Kidney glomerular epithelial cell (primary cell): ENCODE measurements at regions not wholly inside any gene's neighbourhood (a gene's known extent, or its start where the extent isn't known, plus 50 kb on each side); places are given as distances from the start of the nearest gene placed in this dataset.

Experiments used
- DNase-seq: peaks from one replicate; lab custom pipeline; 2025; lab: John Stamatoyannopoulos, UW

DNA sequence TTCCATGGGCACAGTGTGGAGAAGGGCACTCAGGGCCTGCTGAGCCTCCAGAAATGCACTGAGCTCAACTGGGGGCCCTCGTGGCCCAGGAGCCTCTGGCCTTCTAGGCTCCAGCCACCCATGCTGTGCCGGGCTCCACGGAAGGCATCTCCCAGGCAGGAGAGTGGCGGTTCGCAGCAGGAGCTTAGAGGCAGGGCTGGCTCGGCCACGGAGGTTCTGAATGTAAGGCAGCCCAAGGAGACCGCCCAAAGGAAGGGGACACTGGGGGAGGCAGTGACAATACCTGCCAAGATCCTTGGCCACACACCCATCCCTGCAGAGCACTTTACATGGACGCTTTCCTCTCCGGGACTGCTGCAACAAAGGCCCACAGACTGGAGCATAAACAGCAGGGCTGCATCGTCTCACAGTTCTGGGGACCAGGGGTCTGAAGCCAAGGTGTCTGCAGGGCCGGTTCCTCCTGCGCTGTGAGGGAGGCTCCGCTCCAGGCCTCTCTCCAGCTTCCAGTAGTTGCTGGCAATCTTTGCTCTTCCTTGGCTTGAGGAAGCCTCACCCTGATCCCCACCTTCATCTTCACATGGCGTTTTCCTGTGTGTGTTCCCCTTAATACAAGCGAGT lies 128.2 kb upstream of the CDH4 start:
- no peak for DNase-seq

DNA sequence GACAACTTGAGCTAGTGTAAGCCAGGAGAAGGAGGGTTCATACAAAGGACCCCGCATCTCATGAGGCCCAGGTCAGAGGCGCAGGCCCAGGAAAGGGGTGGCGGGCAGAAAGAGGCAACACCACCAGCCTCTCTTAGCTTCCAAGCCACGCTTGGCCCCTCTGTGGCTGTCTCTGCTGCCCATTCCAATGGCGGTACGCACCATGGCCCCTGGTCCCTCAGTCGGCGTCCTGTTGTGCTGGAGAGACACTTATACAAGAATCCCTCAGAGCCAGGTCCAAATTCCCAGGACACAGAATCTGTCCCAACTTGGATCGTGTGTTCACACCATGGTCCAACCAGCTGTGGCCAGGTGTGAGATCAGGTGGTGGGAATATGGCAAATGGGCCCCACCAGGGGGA lies 127.0 kb upstream of the CDH4 start:
- DNase-seq = no peak

DNA sequence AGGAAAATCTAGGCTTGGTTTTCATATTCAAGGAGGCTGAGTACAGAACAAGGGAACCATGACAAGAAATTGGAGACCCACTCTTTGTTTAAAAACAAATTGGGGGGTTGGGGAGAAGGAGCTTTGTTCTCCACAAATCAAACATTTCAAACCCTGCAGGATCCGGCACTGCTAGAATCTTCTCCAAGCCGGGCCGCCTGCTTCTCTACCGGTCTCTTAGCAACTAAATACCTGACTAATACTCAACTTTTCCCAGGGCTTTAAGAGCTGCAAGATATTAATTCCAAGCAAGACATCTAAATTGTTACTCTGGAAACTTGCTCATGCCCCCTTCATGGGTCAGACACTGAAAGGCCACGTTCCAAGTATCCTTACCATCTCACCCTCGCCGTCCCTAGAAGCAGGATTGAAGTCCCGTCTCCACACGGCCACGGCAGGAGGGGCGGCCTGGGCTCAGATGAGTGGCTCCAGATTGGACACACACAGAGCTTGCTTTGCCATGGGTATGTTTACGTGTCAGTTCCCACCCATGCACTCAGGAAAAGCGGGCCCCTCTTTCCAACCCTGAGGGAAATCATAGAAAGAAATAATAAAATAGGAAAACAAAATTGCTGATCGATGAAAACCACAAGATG lies 126.4 kb upstream of the CDH4 start:
- no peak for DNase-seq

DNA sequence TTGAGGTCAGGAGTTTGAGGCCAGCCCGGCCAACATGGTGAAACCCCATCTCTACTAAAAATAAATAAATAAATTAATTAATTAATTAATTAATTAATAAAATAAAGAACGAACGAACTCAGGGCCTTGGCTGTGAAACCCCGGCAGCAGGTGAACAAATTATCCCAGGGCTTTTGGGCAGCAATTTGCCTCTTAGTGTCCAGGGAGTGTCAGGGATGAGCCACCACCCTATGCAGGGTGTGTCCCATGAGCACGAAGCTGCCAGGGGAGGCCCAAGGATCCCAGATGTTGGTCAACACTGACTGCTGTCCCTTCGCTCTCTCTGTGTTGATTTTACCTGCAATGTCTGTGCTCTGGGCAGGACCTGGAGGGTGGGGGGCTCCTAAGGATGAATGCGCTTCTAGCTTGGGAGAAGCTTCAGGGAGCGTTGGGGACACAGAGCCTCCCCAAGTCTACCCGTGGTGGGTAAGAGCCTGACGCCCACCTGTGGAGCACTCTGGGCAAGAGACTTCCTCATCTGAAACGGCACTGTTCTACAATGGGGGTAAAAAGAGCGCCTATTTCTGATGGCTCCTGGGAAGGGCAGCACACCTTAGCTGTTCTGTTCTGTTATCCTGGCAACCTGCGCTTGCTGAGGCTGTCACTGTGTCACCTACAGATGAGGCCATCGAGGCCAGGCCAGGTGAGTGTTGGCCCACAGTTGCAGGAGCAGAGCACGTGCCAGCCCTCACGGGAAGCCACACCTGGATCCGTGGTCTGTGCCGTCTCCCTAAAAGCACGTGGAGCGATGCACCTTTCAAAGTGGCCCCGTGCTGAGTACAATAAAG lies 125.5 kb upstream of the CDH4 start:
- no peak for DNase-seq

DNA sequence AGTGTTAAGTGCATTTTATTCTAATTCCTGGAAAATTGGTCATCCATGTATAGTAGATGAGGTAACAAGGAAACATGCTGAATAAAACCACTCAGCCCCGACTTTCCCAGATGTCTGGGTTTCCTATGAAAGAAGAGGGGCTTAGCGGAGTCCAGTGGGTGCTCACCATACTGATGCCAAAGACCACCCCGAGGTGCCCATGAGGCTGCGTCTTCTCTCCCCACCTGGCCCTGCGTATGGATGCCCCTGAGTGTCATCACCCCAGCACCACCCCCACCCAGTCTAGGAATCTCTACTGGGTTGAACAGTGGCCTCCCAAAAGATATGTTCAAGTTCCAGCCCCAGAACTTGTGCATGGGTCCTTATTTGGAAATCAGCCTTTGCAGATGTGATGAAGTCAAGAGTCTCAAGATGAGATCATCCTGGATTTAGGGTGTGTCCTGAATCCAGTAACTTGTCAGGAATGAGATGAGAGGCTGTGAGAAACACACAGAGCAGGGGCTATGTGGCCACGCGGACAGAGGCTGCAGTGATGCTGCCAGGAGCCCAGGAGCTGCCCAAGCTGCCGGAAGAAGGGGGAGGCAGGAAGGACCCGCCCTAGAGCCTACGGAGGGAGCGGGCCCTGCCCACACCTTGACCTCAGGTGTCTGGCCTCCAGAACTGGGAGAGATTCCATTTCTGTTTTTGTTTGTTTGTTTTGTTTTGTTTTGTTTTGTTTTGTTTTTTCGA lies 124.6 kb upstream of the CDH4 start:
- DNase-seq = peak; percentile 13

DNA sequence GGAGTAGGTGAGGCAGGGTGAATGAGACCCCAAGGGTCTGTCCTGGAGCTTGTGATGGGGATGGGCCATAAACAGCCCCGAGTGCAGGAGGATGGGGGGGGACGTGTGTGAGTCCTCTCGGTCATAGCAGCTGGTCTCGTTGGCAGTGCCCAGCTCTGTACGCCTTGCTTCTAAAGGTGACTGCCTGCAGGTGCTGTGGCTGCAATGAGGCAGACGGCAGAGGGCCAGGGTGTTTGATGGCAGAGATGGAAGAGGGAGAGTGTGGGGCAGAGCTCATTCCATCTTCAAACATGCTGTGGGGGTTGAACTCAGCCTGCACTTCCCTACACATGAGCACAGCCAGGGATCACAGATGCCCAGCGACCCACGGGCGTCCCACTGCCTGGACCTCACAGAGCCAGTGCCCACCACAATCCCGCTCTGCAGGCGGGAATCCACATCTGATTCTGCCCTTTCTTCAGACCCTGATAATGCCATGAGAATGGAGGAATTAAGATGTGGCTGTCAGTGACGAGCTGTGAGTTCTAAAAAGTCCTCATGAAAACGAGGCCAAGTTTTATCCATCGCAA lies 123.3 kb upstream of the CDH4 start:
- no peak for DNase-seq

DNA sequence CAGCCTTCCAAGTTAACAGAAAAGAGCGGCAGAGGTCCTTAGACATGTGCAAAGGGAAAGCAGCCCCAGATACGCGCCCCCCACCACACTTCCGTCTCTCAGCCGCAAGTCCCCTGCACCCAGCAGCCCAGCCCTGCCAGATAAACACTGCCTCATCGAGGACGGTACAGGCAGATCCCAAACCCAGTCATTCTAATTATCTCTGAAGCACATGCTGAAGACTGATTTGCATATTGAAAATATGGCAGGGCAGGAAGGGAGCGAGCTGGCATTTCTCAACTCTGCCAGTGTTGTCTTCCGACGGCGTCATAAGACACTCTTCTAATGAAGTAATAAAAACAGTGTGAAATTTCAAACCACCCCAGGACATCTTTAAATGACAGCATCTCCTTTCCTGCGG lies 122.8 kb upstream of the CDH4 start:
- DNase-seq = no peak

DNA sequence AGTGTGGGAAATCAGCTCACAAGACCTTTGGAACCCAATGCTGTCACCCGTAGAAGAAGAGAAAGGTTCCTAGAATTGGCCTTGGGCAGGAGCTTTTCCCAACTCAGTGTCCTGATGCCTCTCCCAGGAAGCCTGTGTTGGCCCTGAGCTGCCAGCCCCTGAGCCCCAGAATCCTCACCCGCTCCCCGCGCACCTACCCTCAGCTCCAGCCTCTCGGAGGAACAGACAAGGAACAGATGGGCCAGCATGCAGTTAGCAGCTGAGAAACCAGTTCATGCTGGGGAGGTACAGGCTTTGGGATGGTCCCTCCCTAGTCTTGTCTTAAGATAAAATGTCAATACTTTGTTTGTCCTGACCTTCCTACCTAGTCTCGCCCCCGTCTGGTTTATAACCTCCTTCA lies 121.9 kb upstream of the CDH4 start:
- DNase-seq = no peak

DNA sequence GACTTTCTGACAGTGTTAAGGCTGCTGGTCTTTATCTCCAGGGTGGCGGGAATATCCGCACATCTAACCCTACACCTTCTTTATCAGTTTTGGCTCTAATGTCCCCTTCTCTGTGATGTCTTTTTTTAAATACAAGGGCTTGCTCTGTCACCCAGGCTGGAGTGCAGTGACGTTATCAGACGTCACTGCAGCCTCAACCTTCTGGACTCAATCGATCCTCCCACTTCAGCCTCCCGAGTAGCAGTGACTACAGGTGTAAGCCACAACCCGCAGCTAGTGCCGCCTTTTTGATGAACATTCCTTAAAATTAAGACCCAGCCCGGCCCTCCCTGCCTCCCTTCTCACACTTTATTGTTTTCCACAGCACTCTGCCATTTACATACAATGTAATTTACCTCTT lies 120.1 kb upstream of the CDH4 start:
- DNase-seq = no peak

DNA sequence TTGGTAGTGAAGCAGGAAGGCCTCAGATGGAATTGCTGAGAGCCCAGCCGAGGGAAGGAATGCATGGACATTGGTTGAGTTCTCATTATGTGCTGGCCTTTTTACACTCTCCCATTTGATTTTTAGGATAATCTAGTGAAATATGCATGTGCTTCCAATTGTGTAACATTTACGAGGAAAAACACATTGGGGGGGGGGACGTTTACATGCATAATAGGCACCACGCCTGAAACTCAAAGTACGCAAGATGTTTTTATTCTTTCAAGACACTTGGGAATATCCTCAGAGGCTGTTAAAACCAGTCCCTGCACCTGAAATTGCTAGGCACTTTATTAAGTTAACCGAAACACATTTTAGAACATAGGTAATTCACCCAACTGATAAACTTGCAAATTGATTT lies 118.5 kb upstream of the CDH4 start:
- no peak for DNase-seq

DNA sequence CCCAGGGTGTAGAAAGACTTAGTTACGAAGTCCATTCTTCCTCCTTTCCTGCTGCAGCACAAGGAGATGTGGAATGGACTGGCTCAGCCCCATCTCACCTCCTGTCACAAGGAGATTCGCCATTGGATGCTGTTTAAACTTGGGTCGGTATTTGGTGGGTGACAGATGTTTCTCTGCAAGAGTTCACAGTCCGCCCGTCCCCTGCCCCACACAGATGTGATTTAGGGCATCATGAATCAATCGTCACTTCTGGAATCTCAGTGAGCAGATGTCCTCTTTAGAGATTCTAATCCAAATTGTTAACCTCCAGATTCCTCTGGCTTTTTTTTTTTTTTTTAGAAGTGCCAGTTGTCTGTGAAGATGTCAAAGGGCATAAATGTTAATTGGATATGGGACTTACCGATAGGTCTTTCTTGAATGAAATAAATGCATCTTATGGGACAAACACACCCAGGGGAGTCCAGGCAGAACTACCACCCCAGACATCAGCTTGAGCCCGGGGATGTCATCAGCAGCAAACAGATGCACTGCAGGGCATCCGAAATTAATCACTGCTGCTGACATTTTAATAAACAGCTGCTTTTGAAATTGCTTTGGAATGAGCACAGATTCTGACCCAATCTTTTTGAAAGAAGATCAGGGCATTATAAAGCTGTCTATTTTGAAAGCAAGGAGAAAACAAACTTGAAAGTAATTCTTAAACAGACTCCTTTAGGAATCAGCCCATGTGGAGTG lies 117.6 kb upstream of the CDH4 start:
- no peak for DNase-seq

DNA sequence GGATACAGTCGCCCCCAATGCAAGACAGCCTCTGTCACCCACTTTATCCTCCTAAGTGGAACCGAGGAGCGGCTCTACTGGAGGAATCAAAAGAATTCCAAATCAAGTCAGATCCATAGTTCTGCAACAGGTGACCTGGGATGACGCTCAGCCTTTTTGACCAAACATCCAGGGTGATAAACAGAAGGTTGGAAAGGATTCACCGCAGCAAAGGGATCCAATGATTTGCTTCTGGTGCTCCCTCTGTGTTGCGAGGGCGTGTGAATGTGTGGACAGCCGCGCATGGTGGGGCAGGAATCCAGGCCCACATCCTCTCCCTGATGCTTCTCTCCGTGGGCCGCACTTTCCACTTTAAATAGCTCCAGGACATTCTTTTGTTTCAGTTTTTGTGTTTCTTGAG lies 116.8 kb upstream of the CDH4 start:
- DNase-seq = no peak

DNA sequence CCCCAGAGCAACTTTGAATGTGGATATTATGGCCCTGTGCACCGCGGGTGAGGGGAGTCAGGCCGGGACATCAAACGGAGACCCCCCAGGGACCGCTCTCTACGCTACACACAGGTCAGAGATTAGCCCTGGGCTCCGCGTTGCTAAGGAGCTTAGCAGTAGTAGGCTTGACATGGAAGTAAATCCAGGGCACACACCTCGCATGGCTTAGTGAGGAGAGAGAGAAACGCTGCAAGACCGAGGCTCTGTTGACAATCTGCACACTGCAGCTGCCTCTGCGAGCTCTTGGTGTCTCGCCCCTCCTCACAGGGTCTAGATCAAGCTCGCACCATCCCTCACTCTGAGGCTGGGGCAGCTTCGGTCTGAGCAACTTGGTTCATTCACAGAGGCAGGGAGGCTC lies 116.1 kb upstream of the CDH4 start:
- DNase-seq = no peak

DNA sequence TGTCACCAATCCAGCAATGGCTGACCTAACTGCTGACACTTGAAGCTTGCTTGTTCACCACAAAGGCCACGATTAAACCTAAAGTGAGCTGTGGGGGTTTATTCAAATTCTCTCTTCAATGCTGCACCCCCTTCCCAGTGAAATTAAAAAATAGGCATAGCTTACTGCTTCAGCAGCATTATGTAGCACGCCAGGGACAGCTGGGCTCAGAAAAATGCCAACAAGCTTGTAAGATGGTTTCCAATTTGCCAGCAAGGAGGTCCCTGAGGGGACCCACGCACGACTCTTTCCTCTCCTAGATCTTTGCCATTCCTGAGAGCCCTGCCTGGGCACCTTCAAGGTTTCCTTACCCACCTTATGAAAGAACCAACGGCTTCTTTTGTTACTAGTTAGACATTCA lies 113.5 kb upstream of the CDH4 start:
- DNase-seq = no peak

DNA sequence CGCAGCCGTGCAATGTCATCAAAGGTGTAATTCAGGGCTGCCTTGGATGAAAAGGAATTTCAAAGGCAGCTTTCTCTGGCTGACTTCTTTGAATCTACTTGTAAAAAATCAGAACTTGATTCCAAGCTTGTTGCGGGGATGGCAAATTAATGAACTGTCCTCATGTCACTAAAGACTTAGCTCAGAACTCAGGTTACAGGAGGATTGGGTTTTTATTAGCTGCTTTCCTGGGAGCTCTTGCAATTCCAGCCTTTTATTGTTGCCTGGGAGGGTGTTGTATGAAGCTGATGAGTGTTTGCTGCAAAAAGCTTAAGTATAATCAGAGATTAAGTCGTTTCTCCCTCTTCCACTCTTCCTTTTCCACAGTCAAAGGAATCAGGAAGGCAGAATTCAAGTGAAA lies 113.0 kb upstream of the CDH4 start:
- DNase-seq = no peak

DNA sequence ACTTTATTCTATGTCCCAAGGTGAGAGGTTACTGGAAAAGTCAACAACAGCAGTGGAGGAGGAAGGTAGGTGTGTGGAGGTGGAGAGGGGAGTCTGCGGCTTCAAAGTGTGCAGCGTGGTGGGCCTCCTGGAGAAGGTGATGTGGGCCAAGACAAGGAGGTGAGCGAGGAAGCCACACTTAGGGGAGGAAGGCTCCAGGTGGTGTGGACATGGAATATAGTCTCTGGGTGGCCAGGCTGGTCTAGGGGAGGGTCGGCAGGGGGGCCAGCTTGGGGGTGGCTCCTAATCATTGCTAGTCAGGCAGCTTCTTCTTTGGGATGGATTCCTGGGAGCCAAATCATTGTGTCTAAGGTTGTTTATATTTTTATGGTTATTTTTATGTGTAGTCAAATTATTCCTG lies 111.5 kb upstream of the CDH4 start:
- DNase-seq = no peak

DNA sequence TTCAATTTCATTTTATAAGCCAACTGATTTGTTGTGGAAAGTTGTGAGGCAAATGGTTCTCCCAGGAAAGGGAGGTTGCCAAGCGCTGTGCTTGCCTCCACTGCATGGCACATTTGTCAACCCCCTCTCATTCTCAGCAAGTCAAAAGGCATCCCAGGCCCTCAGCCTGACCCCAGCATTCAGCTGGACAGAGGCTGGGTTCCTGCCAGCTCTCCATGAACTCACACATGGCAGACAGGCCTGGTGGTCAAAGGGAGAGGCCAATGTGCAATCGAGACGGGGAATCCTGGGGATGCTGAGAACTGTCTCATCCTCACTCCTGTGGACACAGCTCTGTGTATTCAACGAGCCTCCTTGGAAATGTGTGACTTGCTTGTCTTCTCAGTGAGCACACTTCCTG lies 106.0 kb upstream of the CDH4 start:
- no peak for DNase-seq

DNA sequence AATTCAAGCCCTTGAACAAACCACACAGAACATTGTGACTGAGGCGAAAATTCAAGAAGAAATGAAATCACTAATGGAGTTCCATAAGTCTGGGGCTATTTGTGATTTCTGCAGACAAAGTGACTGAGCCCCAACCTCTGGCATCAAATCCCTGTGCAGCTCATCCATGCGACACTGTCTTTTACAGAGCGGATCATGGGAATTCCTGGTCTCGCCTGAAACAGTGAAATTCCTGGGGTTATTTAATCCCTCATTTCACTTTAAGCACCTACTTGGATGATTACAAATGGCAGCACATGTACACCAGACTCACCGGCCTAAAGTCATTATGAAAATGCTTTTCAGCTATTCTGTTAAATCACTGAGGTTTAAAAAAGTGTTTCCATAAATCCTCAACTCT lies 102.4 kb upstream of the CDH4 start:
- DNase-seq = no peak

DNA sequence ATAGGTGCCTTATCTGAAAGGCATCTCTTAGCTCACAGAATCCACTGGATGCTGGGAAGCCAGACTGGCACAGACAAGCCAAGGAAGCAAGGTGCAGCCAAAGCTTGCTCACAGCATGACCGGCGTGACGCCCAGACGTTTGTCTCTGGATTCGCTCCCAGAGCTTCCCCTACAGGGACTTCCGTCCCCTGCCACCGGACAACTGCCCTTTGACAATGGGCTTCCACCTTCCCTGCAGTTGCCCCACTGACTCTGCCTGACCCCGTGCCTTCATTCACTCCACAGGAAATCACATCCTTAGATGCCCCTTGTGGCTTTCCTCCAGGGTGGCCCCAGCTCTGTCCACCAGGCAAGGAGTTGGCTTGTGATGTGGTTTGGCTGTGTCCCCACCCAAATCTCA lies 94.8 kb upstream of the CDH4 start:
- DNase-seq = no peak

DNA sequence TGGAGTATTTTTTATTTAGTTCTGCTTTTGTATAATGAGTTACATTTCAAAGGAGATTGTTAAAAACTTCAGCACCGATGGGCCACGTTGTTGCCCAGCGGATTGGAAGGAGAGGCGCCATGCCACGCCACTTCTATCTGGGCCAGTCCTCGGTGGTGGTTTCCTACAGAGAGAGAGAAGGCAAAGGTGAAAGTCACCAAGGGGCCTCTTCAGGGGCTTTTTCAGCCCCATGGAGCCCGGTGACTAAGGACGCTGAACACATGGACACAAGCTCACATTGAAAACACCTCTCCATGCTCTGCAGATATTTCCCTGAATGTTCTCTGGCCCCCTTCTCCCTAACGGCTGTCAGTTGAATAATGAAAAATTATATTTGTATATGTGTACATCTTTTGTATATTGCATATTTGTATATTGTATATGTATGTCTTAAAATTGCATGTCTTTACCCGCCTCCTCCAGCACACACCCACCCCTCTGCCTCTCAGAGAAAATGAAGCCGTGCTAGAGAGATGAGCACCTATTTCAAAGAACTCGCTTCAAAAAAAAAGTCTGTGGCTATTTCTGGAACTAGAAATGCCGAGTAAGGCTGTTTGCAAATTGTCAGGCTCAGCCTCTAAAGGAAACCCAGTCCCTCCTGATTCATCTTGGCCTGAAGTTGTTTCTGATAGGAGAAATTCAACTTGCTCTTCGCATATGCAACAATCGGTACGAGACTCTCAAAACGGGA lies 91.9 kb upstream of the CDH4 start:
- DNase-seq = no peak

DNA sequence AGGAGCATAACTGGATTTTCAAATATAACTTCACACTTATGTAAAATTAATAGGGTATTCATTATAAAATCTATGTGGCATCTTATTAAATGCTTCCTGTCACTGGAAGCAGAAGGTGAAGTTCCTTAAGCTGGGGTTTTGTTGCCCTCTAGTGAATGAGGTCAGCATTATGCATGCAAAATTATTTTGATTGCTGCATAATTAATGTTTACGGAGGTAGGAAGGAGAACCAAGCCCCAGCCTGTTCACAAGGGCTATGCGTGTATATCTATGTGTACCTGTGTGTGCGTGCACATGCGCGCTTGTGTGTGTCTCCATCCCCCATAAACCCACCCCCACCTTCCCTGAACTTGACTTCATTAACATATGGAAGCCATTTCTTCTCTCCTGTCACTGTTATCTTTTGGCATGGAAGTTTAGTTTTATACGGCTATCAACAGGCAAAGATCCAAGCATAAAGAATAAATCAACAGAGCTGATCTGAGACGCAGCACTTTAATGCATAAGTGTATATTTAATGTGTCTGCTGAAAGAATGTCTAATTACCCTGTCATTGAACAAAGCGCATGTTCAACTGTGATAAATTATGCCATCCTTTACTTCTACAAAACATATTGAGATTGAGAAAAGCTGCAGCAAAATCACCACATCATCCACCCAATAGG lies 90.2 kb upstream of the CDH4 start:
- no peak for DNase-seq
